AG09319 (cell line): ENCODE measurements at regions not wholly inside any gene's neighbourhood (a gene's known extent, or its start where the extent isn't known, plus 50 kb on each side); places are given as distances from the start of the nearest gene placed in this dataset.
"Not testable (repeated sequence)": the region's sequence is repeated elsewhere in the genome, so short reads cannot be mapped to it uniquely, and the experiment has no call there.

ENCODE experiments used
- DNase-seq: peaks from one replicate; pipeline ENCODE4 v3.0.0-alpha.2; 2010; ENCODE audit warnings: low read depth; ENCODE audit errors: extremely low read depth
- TF ChIP-seq, protein P1 (sequence below): IDR thresholded peaks from 2 replicates; pipeline ENCODE4 v1.5.1; 2011; ENCODE audit warnings: low read depth, mild to moderate bottlenecking, inconsistent platforms, low read length, moderate library complexity

DNA sequence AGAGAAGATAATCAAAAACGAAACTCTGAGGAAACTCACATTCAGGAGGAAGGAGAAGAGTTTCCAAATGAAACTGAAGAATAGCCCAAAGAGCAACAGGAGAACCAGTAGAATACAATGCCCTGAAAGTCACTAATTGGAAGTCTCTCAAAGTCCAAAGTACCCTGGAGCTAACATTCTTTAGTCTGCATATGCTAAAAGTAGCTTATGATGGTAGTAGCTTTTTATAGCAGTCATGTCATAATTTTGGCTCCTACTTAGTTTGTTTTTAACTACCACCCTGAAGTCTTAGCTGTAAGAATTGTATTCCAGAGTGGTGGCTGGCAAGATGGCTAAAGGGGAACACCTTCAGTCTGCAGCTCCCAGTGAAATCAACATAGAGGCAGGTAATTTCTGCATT is 100.3 kb upstream of the FGF16 start:
- DNase-seq: no peak
- TF ChIP-seq, protein P1, sequence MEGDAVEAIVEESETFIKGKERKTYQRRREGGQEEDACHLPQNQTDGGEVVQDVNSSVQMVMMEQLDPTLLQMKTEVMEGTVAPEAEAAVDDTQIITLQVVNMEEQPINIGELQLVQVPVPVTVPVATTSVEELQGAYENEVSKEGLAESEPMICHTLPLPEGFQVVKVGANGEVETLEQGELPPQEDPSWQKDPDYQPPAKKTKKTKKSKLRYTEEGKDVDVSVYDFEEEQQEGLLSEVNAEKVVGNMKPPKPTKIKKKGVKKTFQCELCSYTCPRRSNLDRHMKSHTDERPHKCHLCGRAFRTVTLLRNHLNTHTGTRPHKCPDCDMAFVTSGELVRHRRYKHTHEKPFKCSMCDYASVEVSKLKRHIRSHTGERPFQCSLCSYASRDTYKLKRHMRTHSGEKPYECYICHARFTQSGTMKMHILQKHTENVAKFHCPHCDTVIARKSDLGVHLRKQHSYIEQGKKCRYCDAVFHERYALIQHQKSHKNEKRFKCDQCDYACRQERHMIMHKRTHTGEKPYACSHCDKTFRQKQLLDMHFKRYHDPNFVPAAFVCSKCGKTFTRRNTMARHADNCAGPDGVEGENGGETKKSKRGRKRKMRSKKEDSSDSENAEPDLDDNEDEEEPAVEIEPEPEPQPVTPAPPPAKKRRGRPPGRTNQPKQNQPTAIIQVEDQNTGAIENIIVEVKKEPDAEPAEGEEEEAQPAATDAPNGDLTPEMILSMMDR: no peak

GRCh38 chrX:77347572-77347971 is 99.6 kb upstream of the FGF16 start:
- no peak for DNase-seq
- TF ChIP-seq, protein P1: no peak

- no peak for DNase-seq
- TF ChIP-seq, protein P1: no peak
Observed at GRCh38 chrX:77389891-77390290, 57.3 kb upstream of the FGF16 start.

DNA sequence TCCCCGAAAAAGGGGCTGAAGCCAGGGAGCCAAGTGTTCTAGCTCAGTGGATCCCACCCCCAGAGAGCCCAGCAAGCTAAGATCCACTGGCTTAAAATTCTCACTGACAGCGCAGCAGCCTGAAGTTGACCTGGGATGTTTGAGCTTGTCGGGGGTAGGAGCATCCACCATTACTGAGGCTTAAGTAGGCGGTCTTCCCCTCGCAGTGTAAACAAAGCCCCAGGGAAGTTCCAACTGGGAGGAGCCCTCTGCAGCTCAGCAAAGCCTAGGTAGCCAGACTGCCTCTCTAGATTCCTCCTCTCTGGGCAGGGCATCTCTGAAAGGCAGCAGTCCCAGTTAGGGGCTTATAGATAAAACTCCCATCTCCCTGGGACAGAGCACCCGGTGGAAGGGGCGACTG is 56.8 kb upstream of the FGF16 start:
- DNase-seq: not testable (repeated sequence)

GRCh38 chrX:77396781-77397180 is 50.4 kb upstream of the FGF16 start:
- TF ChIP-seq, protein P1: no peak
- DNase-seq: no peak
